Loucy (cell line): ENCODE measurements at regions not wholly inside any gene's neighbourhood (a gene's known extent, or its start where the extent isn't known, plus 50 kb on each side); places are given as distances from the start of the nearest gene placed in this dataset.

Experiments used
- CTCF ChIP-seq: fragments of 200-600 bp; sonication (generic); conservative IDR thresholded peaks from 2 replicates; pipeline ENCODE4 v1.5.1; 2014; ENCODE audit warnings: mild to moderate bottlenecking, antibody characterized with exemption, low read length
- EZH2phosphoT487 ChIP-seq: fragments of 200-600 bp; IDR thresholded peaks from 2 replicates; pipeline ENCODE4 v1.6.1; 2018; ENCODE audit warnings: antibody characterized with exemption, mild to moderate bottlenecking, moderate library complexity, borderline replicate concordance

GRCh38 chr6:168938546-168938945, 315.1 kb downstream of the THBS2 start:
- TF ChIP-seq CTCF (no peak), EZH2phosphoT487 (no peak)
